ENCODE measurements at regions not wholly inside any gene's neighbourhood (a gene's known extent, or its start where the extent isn't known, plus 50 kb on each side); places are given as distances from the start of the nearest gene placed in this dataset.

DNA sequence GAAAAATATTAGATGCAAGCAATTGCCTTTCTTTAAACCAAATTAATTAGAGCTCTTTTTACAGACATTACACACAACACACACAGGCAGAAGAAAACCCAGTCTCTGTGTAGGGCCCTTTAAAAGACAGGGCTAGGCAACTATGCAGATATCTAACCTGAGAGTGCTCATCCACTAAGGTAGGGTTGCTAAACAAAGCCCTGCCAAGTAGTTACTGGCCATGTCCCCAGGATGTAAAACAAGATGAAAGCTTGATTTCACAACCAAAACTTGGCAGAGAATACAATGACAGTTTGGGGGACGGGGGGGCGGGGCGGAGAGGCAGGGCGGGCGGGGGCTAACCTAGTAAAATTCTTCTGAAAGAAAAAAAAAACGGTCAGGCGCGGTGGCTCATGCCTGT is 669.0 kb upstream of the CA10 start:
- ChIA-PET CTCF (ENCODE audit: low intra/inter-chr PET ratio, low total read pairs) (no interaction called here), POLR2A (no interaction called here)
- ATAC-seq (peak; percentile 49; the same call in 1 of the 3 replicates), FAIRE-seq (peak; percentile 12), DNase-seq (ENCODE audit: low spot score) (peak; percentile 70)
- no peaks in the 10 kb centered on the region for H3K27me3 ChIP-seq (ENCODE audit: control insufficient read depth in 1 of 2, insufficient read depth in 2 of 2, low read length in 2 of 2)
- no peak overlapping the region for H3K4me3 ChIP-seq (replicated peaks in 1 of 3; ENCODE audit: insufficient read depth in 1 of 3, low read depth in 2 of 3, low read length in 3 of 3)
- no peak overlapping the region for H2AFZ ChIP-seq (ENCODE audit: low read length)
- intact Hi-C loops (cut with micrococcal nuclease; ENCODE audit: unreplicated experiment): loop anchor here (1.0 kb wide), 1 partner anchor 161 kb away; no protein-coding TSS in a partner anchor
- peak overlapping the region; percentile 21 for H3K27ac ChIP-seq (ENCODE audit: extremely low read length, insufficient read depth, low read length)
- H3K36me3 ChIP-seq (replicated peaks in 1 of 2; ENCODE audit: control insufficient read depth in 1 of 2, insufficient read depth in 2 of 2, low read length in 2 of 2): no peaks in the 10 kb centered on the region
- TF ChIP-seq BORCS8-MEF2B (CRISPR knock-in tag; IDR thresholded peaks at IDR 0.05): no peak
- TF ChIP-seq CEBPB (IDR thresholded peaks at IDR 0.05; ENCODE audit: borderline replicate concordance, low read depth, low read length): peak; percentile 72
- TF ChIP-seq EHMT2 (IDR thresholded peaks at IDR 0.05; ENCODE audit: borderline replicate concordance, low read depth, low read length): 0 out of 2 replicates have a peak, but pooled peaks have one; percentile 59
- TF ChIP-seq SOX13 (IDR thresholded peaks at IDR 0.05): no peak
- peak in 1 of 2 experiments; percentile 72; a peak in 2 of 4 replicates for TF ChIP-seq SOX13 (CRISPR knock-in tag; conservative IDR thresholded peaks at IDR 0.05 in 1 of 2, IDR thresholded peaks at IDR 0.05 in 1 of 2)
- TF ChIP-seq, protein P1, sequence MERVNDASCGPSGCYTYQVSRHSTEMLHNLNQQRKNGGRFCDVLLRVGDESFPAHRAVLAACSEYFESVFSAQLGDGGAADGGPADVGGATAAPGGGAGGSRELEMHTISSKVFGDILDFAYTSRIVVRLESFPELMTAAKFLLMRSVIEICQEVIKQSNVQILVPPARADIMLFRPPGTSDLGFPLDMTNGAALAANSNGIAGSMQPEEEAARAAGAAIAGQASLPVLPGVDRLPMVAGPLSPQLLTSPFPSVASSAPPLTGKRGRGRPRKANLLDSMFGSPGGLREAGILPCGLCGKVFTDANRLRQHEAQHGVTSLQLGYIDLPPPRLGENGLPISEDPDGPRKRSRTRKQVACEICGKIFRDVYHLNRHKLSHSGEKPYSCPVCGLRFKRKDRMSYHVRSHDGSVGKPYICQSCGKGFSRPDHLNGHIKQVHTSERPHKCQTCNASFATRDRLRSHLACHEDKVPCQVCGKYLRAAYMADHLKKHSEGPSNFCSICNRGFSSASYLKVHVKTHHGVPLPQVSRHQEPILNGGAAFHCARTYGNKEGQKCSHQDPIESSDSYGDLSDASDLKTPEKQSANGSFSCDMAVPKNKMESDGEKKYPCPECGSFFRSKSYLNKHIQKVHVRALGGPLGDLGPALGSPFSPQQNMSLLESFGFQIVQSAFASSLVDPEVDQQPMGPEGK (CRISPR knock-in tag; IDR thresholded peaks at IDR 0.05): peak; percentile 71; the same call in 1 of the 2 replicates
- no peaks in the 10 kb centered on the region for H4K20me1 ChIP-seq (ENCODE audit: insufficient read depth, low read length)
- H3K9ac ChIP-seq (ENCODE audit: insufficient read depth, low read depth, low read length): no peak overlapping the region
- in situ Hi-C loops (cut with HindIII; ENCODE audit: extremely low pct_ligation_motif_present, low pct_unique_long_range_greater_than_20kb): no loop called here
- BruUV-seq (replicated peaks): no TSS peak
- no peaks in the 10 kb centered on the region for H3K79me2 ChIP-seq (ENCODE audit: insufficient read depth, low read length)
- 4% methylated on average over 8 of the region's 8 CpGs for WGBS (ENCODE audit: low lambda C conversion rate)
- H3K4me2 ChIP-seq (ENCODE audit: low read depth, low read length): no peak overlapping the region
- H3K9me3 ChIP-seq (ENCODE audit: low read length): peaks cover 79% of the 10 kb centered on the region
- H3K4me1 ChIP-seq (ENCODE audit: insufficient read depth, low read length): peaks cover 44% of the 10 kb centered on the region

DNA sequence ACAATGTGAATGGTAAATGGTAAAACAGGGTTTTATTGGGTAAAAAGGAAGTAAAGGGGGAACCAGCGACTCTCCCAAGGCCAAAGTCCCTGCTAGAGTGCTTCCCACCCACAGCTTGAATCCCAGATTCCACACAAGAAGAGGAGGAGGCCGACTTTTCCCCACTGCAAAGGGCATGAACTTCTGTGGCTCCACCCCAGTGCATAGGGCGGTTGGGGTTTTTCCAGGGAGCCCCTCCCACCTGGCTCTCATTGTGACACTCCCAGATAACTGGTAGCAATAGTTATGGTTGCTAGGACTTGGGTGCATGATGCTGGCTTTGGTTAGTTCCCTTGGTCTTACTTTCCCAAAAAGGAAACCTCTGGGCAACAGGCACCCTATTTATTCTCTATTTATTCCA is 666.0 kb upstream of the CA10 start:
- BruUV-seq (replicated peaks): no TSS peak
- FAIRE-seq (peak; percentile 34), ATAC-seq (peak; percentile 59), DNase-seq (ENCODE audit: low spot score) (peak; percentile 59)
- ChIA-PET POLR2A (no interaction called here), CTCF (ENCODE audit: low intra/inter-chr PET ratio, low total read pairs) (no interaction called here)
- H3K4me2 ChIP-seq (ENCODE audit: low read depth, low read length): peak overlapping the region; percentile 53
- no peak overlapping the region; the same call in 1 of the 2 replicates for H3K9ac ChIP-seq (ENCODE audit: insufficient read depth, low read depth, low read length)
- H3K79me2 ChIP-seq (ENCODE audit: insufficient read depth, low read length): no peaks in the 10 kb centered on the region
- in situ Hi-C loops (cut with HindIII; ENCODE audit: extremely low pct_ligation_motif_present, low pct_unique_long_range_greater_than_20kb) (no loop called here), intact Hi-C loops (cut with micrococcal nuclease; ENCODE audit: unreplicated experiment) (no loop called here)
- H3K36me3 ChIP-seq (replicated peaks in 1 of 2; ENCODE audit: control insufficient read depth in 1 of 2, insufficient read depth in 2 of 2, low read length in 2 of 2): no peaks in the 10 kb centered on the region
- H2AFZ ChIP-seq (ENCODE audit: low read length): peak overlapping the region; percentile 9
- no peaks in the 10 kb centered on the region for H4K20me1 ChIP-seq (ENCODE audit: insufficient read depth, low read length)
- H3K27me3 ChIP-seq (ENCODE audit: control insufficient read depth in 1 of 2, insufficient read depth in 2 of 2, low read length in 2 of 2): no peaks in the 10 kb centered on the region
- H3K4me3 ChIP-seq (replicated peaks in 1 of 3; ENCODE audit: insufficient read depth in 1 of 3, low read depth in 2 of 3, low read length in 3 of 3): no peak overlapping the region
- H3K4me1 ChIP-seq (ENCODE audit: insufficient read depth, low read length): peaks cover 44% of the 10 kb centered on the region
- peaks cover 74% of the 10 kb centered on the region for H3K9me3 ChIP-seq (ENCODE audit: low read length)
- peak overlapping the region; percentile 57 for H3K27ac ChIP-seq (ENCODE audit: extremely low read length, insufficient read depth, low read length)
- 0% methylated on average over 3 of the region's 3 CpGs for WGBS (ENCODE audit: low lambda C conversion rate)
- TF ChIP-seq, protein P2, sequence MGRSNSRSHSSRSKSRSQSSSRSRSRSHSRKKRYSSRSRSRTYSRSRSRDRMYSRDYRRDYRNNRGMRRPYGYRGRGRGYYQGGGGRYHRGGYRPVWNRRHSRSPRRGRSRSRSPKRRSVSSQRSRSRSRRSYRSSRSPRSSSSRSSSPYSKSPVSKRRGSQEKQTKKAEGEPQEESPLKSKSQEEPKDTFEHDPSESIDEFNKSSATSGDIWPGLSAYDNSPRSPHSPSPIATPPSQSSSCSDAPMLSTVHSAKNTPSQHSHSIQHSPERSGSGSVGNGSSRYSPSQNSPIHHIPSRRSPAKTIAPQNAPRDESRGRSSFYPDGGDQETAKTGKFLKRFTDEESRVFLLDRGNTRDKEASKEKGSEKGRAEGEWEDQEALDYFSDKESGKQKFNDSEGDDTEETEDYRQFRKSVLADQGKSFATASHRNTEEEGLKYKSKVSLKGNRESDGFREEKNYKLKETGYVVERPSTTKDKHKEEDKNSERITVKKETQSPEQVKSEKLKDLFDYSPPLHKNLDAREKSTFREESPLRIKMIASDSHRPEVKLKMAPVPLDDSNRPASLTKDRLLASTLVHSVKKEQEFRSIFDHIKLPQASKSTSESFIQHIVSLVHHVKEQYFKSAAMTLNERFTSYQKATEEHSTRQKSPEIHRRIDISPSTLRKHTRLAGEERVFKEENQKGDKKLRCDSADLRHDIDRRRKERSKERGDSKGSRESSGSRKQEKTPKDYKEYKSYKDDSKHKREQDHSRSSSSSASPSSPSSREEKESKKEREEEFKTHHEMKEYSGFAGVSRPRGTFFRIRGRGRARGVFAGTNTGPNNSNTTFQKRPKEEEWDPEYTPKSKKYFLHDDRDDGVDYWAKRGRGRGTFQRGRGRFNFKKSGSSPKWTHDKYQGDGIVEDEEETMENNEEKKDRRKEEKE (IDR thresholded peaks at IDR 0.05): no peak
- TF ChIP-seq SOX13 (IDR thresholded peaks at IDR 0.05) (no peak), SOX13 (CRISPR knock-in tag; conservative IDR thresholded peaks at IDR 0.05 in 1 of 2, IDR thresholded peaks at IDR 0.05 in 1 of 2) (peak in 1 of 2 experiments; percentile 47; a peak in 1 of 4 replicates), ZNF251 (CRISPR knock-in tag; IDR thresholded peaks at IDR 0.05) (no peak), TGIF2 (CRISPR knock-in tag; IDR thresholded peaks at IDR 0.05) (no peak), ZNF547 (CRISPR knock-in tag; IDR thresholded peaks at IDR 0.05) (no peak), XRCC5 (optimal IDR thresholded peaks at IDR 0.05; ENCODE audit: low read length) (peak; percentile 79), ELF4 (CRISPR knock-in tag; IDR thresholded peaks at IDR 0.05; ENCODE audit: borderline replicate concordance) (no peak), HNF4G (IDR thresholded peaks at IDR 0.05; ENCODE audit: borderline replicate concordance, low read depth, low read length) (peak; percentile 15; the same call in 1 of the 2 replicates), HNF4G (CRISPR knock-in tag; IDR thresholded peaks at IDR 0.05; ENCODE audit: borderline replicate concordance, low read depth) (no peak), NR2F6 (IDR thresholded peaks at IDR 0.05) (no peak), NR2F6 (CRISPR knock-in tag; IDR thresholded peaks at IDR 0.05) (no peak)

All from HepG2 (cell line).